ENCODE measurements at regions not wholly inside any gene's neighbourhood (a gene's known extent, or its start where the extent isn't known, plus 50 kb on each side); places are given as distances from the start of the nearest gene placed in this dataset.

- no peak for TF ChIP-seq CTCF (IDR thresholded peaks at IDR 0.05; ENCODE audit: unreplicated experiment)
- Mint-ChIP-seq H3K4me3 (ENCODE audit: unreplicated experiment) (no peak overlapping the region), H3K27me3 (ENCODE audit: unreplicated experiment) (no peaks in the 10 kb centered on the region), H3K27ac (ENCODE audit: unreplicated experiment) (no peak overlapping the region), H3K4me1 (ENCODE audit: unreplicated experiment) (no peaks in the 10 kb centered on the region), H3K36me3 (ENCODE audit: low read depth, unreplicated experiment) (no peaks in the 10 kb centered on the region), H3K9me3 (ENCODE audit: unreplicated experiment) (no peaks in the 10 kb centered on the region)
- DNase-seq (ENCODE audit: low spot score): no peak
Observed at GRCh38 chr12:76237086-76237701, 111.0 kb downstream of the BBS10 start.

GRCh38 chr12:76236640-76237039 lies 111.6 kb downstream of the BBS10 start:
- DNase-seq (ENCODE audit: low spot score): no peak
- no peak overlapping the region for H3K27ac Mint-ChIP-seq (ENCODE audit: unreplicated experiment)
- H3K9me3 Mint-ChIP-seq (ENCODE audit: unreplicated experiment): no peaks in the 10 kb centered on the region
- no peak for TF ChIP-seq CTCF (IDR thresholded peaks at IDR 0.05; ENCODE audit: unreplicated experiment)
- no peaks in the 10 kb centered on the region for H3K27me3 Mint-ChIP-seq (ENCODE audit: unreplicated experiment)
- no peak overlapping the region for H3K4me3 Mint-ChIP-seq (ENCODE audit: unreplicated experiment)
- H3K36me3 Mint-ChIP-seq (ENCODE audit: low read depth, unreplicated experiment): no peaks in the 10 kb centered on the region
- no peaks in the 10 kb centered on the region for H3K4me1 Mint-ChIP-seq (ENCODE audit: unreplicated experiment)

GRCh38 chr12:76234741-76235140 lies 113.5 kb downstream of the BBS10 start:
- no peak for DNase-seq (ENCODE audit: low spot score)
- H3K27ac Mint-ChIP-seq (ENCODE audit: unreplicated experiment): no peak overlapping the region
- H3K27me3 Mint-ChIP-seq (ENCODE audit: unreplicated experiment): peaks cover 2% of the 10 kb centered on the region
- H3K36me3 Mint-ChIP-seq (ENCODE audit: low read depth, unreplicated experiment): no peaks in the 10 kb centered on the region
- TF ChIP-seq CTCF (IDR thresholded peaks at IDR 0.05; ENCODE audit: unreplicated experiment): no peak
- H3K4me1 Mint-ChIP-seq (ENCODE audit: unreplicated experiment): no peaks in the 10 kb centered on the region
- H3K4me3 Mint-ChIP-seq (ENCODE audit: unreplicated experiment): no peak overlapping the region
- H3K9me3 Mint-ChIP-seq (ENCODE audit: unreplicated experiment): no peaks in the 10 kb centered on the region

- Mint-ChIP-seq H3K27me3 (ENCODE audit: unreplicated experiment) (peaks cover 2% of the 10 kb centered on the region), H3K4me3 (ENCODE audit: unreplicated experiment) (no peak overlapping the region), H3K9me3 (ENCODE audit: unreplicated experiment) (no peaks in the 10 kb centered on the region), H3K36me3 (ENCODE audit: low read depth, unreplicated experiment) (no peaks in the 10 kb centered on the region), H3K4me1 (ENCODE audit: unreplicated experiment) (no peaks in the 10 kb centered on the region), H3K27ac (ENCODE audit: unreplicated experiment) (no peak overlapping the region)
- no peak for DNase-seq (ENCODE audit: low spot score)
- TF ChIP-seq CTCF (IDR thresholded peaks at IDR 0.05; ENCODE audit: unreplicated experiment): no peak
Observed at GRCh38 chr12:76232013-76232412, 116.2 kb downstream of the BBS10 start.

GRCh38 chr12:76226956-76227355 lies 121.3 kb downstream of the BBS10 start:
- no peaks in the 10 kb centered on the region for H3K36me3 Mint-ChIP-seq (ENCODE audit: low read depth, unreplicated experiment)
- DNase-seq (ENCODE audit: low spot score): no peak
- peaks cover 3% of the 10 kb centered on the region for H3K4me1 Mint-ChIP-seq (ENCODE audit: unreplicated experiment)
- H3K4me3 Mint-ChIP-seq (ENCODE audit: unreplicated experiment): no peak overlapping the region
- H3K27ac Mint-ChIP-seq (ENCODE audit: unreplicated experiment): no peak overlapping the region
- H3K27me3 Mint-ChIP-seq (ENCODE audit: unreplicated experiment): peaks cover 2% of the 10 kb centered on the region
- H3K9me3 Mint-ChIP-seq (ENCODE audit: unreplicated experiment): no peaks in the 10 kb centered on the region
- no peak for TF ChIP-seq CTCF (IDR thresholded peaks at IDR 0.05; ENCODE audit: unreplicated experiment)
